ENCODE measurements at regions not wholly inside any gene's neighbourhood (a gene's known extent, or its start where the extent isn't known, plus 50 kb on each side); places are given as distances from the start of the nearest gene placed in this dataset.
"Not testable (repeated sequence)": the region's sequence is repeated elsewhere in the genome, so short reads cannot be mapped to it uniquely, and the experiment has no call there.

GRCh38 chr5:109553846-109554245 is 135.9 kb upstream of the MAN2A1 start:
- H3K4me2 ChIP-seq (ENCODE audit: low read depth, low read length, poor library complexity, severe bottlenecking): no peak overlapping the region
- H3K36me3 ChIP-seq (ENCODE audit: low read length): no peaks in the 10 kb centered on the region
- no peak overlapping the region for H3K9ac ChIP-seq (ENCODE audit: low read length)
- H3K27me3 ChIP-seq (ENCODE audit: low read length): no peaks in the 10 kb centered on the region
- no peaks in the 10 kb centered on the region for H3K9me3 ChIP-seq (ENCODE audit: insufficient read depth, low read length)
- no peak overlapping the region for H2AFZ ChIP-seq (ENCODE audit: low read depth, low read length, severe bottlenecking)
- no peaks in the 10 kb centered on the region for H3K9me2 ChIP-seq (replicated peaks; ENCODE audit: insufficient read depth, low read length)
- H3F3A ChIP-seq (ENCODE audit: insufficient read depth): no peaks in the 10 kb centered on the region
- H3K79me2 ChIP-seq (ENCODE audit: insufficient read depth, low read length): no peaks in the 10 kb centered on the region
- no peaks in the 10 kb centered on the region for H4K20me1 ChIP-seq (ENCODE audit: low read depth, low read length)
- TF ChIP-seq CTCF (IDR thresholded peaks at IDR 0.05; ENCODE audit: insufficient read depth, low read length, poor library complexity, severe bottlenecking) (no peak), EZH2phosphoT487 (conservative IDR thresholded peaks at IDR 0.05; ENCODE audit: low read length) (no peak)
- H3K27ac ChIP-seq (ENCODE audit: low read depth, low read length): no peak overlapping the region
- H3K4me3 ChIP-seq (ENCODE audit: insufficient read depth, low read length, poor library complexity, severe bottlenecking): no peak overlapping the region

- H3K9me2 ChIP-seq (replicated peaks; ENCODE audit: insufficient read depth, low read length); H3K27ac ChIP-seq (ENCODE audit: low read depth, low read length); H3K4me2 ChIP-seq (ENCODE audit: low read depth, low read length, poor library complexity, severe bottlenecking): not testable (repeated sequence)
Measured at GRCh38 chr5:109551234-109551633, 138.5 kb upstream of the MAN2A1 start.

GRCh38 chr5:109550077-109550476 is 139.7 kb upstream of the MAN2A1 start:
- Histone ChIP-seq H3K9me3 (ENCODE audit: insufficient read depth, low read length) (no peaks in the 10 kb centered on the region), H3K4me3 (ENCODE audit: insufficient read depth, low read length, poor library complexity, severe bottlenecking) (no peak overlapping the region), H4K20me1 (ENCODE audit: low read depth, low read length) (no peaks in the 10 kb centered on the region), H3K9ac (ENCODE audit: low read length) (no peak overlapping the region), H2AFZ (ENCODE audit: low read depth, low read length, severe bottlenecking) (no peak overlapping the region), H3K36me3 (ENCODE audit: low read length) (no peaks in the 10 kb centered on the region), H3K4me2 (ENCODE audit: low read depth, low read length, poor library complexity, severe bottlenecking) (no peak overlapping the region), H3F3A (ENCODE audit: insufficient read depth) (no peaks in the 10 kb centered on the region), H3K27me3 (ENCODE audit: low read length) (no peaks in the 10 kb centered on the region), H3K9me2 (replicated peaks; ENCODE audit: insufficient read depth, low read length) (no peaks in the 10 kb centered on the region; the same call in 1 of the 2 replicates), H3K79me2 (ENCODE audit: insufficient read depth, low read length) (no peaks in the 10 kb centered on the region), H3K27ac (ENCODE audit: low read depth, low read length) (no peak overlapping the region)
- TF ChIP-seq EZH2phosphoT487 (conservative IDR thresholded peaks at IDR 0.05; ENCODE audit: low read length): no peak

More at GRCh38 chr5:109551234-109551633, 138.5 kb upstream of the MAN2A1 start:
- H2AFZ ChIP-seq (ENCODE audit: low read depth, low read length, severe bottlenecking); H3K4me3 ChIP-seq (ENCODE audit: insufficient read depth, low read length, poor library complexity, severe bottlenecking); H3F3A ChIP-seq (ENCODE audit: insufficient read depth); H3K36me3 ChIP-seq (ENCODE audit: low read length); H3K9me3 ChIP-seq (ENCODE audit: insufficient read depth, low read length); H4K20me1 ChIP-seq (ENCODE audit: low read depth, low read length); H3K79me2 ChIP-seq (ENCODE audit: insufficient read depth, low read length); H3K9ac ChIP-seq (ENCODE audit: low read length); H3K27me3 ChIP-seq (ENCODE audit: low read length): not testable (repeated sequence)

- Histone ChIP-seq H3K27me3 (ENCODE audit: low read length) (no peaks in the 10 kb centered on the region), H2AFZ (ENCODE audit: low read depth, low read length, severe bottlenecking) (no peak overlapping the region), H3K4me2 (ENCODE audit: low read depth, low read length, poor library complexity, severe bottlenecking) (no peak overlapping the region), H3K27ac (ENCODE audit: low read depth, low read length) (no peak overlapping the region), H3K79me2 (ENCODE audit: insufficient read depth, low read length) (no peaks in the 10 kb centered on the region), H3K4me3 (ENCODE audit: insufficient read depth, low read length, poor library complexity, severe bottlenecking) (no peak overlapping the region), H3K9ac (ENCODE audit: low read length) (no peak overlapping the region), H3K36me3 (ENCODE audit: low read length) (no peaks in the 10 kb centered on the region), H3F3A (ENCODE audit: insufficient read depth) (no peaks in the 10 kb centered on the region), H4K20me1 (ENCODE audit: low read depth, low read length) (no peaks in the 10 kb centered on the region), H3K9me2 (replicated peaks; ENCODE audit: insufficient read depth, low read length) (no peaks in the 10 kb centered on the region; the same call in 1 of the 2 replicates), H3K9me3 (ENCODE audit: insufficient read depth, low read length) (no peaks in the 10 kb centered on the region)
- TF ChIP-seq CTCF (IDR thresholded peaks at IDR 0.05; ENCODE audit: insufficient read depth, low read length, poor library complexity, severe bottlenecking): no peak
- TF ChIP-seq EZH2phosphoT487 (conservative IDR thresholded peaks at IDR 0.05; ENCODE audit: low read length): no peak
Measured at GRCh38 chr5:109546461-109546860, 136.7 kb upstream of the PJA2 start.

GRCh38 chr5:109544873-109545272 is 135.1 kb upstream of the PJA2 start:
- not testable (repeated sequence) for H3K9ac ChIP-seq (ENCODE audit: low read length); H3K79me2 ChIP-seq (ENCODE audit: insufficient read depth, low read length); H3K9me3 ChIP-seq (ENCODE audit: insufficient read depth, low read length); H4K20me1 ChIP-seq (ENCODE audit: low read depth, low read length); H3K27ac ChIP-seq (ENCODE audit: low read depth, low read length); H3F3A ChIP-seq (ENCODE audit: insufficient read depth); H3K27me3 ChIP-seq (ENCODE audit: low read length); H3K9me2 ChIP-seq (replicated peaks; ENCODE audit: insufficient read depth, low read length); H3K4me2 ChIP-seq (ENCODE audit: low read depth, low read length, poor library complexity, severe bottlenecking); H3K4me3 ChIP-seq (ENCODE audit: insufficient read depth, low read length, poor library complexity, severe bottlenecking); H3K36me3 ChIP-seq (ENCODE audit: low read length); H2AFZ ChIP-seq (ENCODE audit: low read depth, low read length, severe bottlenecking)

- H3K4me3 ChIP-seq (ENCODE audit: insufficient read depth, low read length, poor library complexity, severe bottlenecking); H3K9me2 ChIP-seq (replicated peaks; ENCODE audit: insufficient read depth, low read length); H2AFZ ChIP-seq (ENCODE audit: low read depth, low read length, severe bottlenecking); H3K9me3 ChIP-seq (ENCODE audit: insufficient read depth, low read length); H3K79me2 ChIP-seq (ENCODE audit: insufficient read depth, low read length); H3K4me2 ChIP-seq (ENCODE audit: low read depth, low read length, poor library complexity, severe bottlenecking); H4K20me1 ChIP-seq (ENCODE audit: low read depth, low read length); H3K27ac ChIP-seq (ENCODE audit: low read depth, low read length); H3K9ac ChIP-seq (ENCODE audit: low read length); H3K27me3 ChIP-seq (ENCODE audit: low read length); H3F3A ChIP-seq (ENCODE audit: insufficient read depth); H3K36me3 ChIP-seq (ENCODE audit: low read length): not testable (repeated sequence)
Measured at GRCh38 chr5:109538692-109539091, 128.9 kb upstream of the PJA2 start.

- not testable (repeated sequence) for H2AFZ ChIP-seq (ENCODE audit: low read depth, low read length, severe bottlenecking); H3K27me3 ChIP-seq (ENCODE audit: low read length)
Measured at GRCh38 chr5:109535090-109535489, 125.3 kb upstream of the PJA2 start.

More at GRCh38 chr5:109535090-109535489, 125.3 kb upstream of the PJA2 start:
- not testable (repeated sequence) for H3K9me2 ChIP-seq (replicated peaks; ENCODE audit: insufficient read depth, low read length); H3K4me3 ChIP-seq (ENCODE audit: insufficient read depth, low read length, poor library complexity, severe bottlenecking); H3K27ac ChIP-seq (ENCODE audit: low read depth, low read length); H3K4me2 ChIP-seq (ENCODE audit: low read depth, low read length, poor library complexity, severe bottlenecking); H3K9ac ChIP-seq (ENCODE audit: low read length); H3F3A ChIP-seq (ENCODE audit: insufficient read depth); H3K36me3 ChIP-seq (ENCODE audit: low read length); H4K20me1 ChIP-seq (ENCODE audit: low read depth, low read length); H3K9me3 ChIP-seq (ENCODE audit: insufficient read depth, low read length); H3K79me2 ChIP-seq (ENCODE audit: insufficient read depth, low read length)

Data from SU-DHL-6 (cell line).